Esophagus muscularis mucosa (tissue), 4 donors: ENCODE measurements at regions not wholly inside any gene's neighbourhood (a gene's known extent, or its start where the extent isn't known, plus 50 kb on each side); places are given as distances from the start of the nearest gene placed in this dataset.

ENCODE experiments used
- EP300 ChIP-seq: sonication (generic); formaldehyde crosslinking; IDR thresholded peaks from one replicate; pipeline ENCODE4 v1.6.1; 2017; ENCODE audit warnings: antibody characterized with exemption
- POLR2A ChIP-seq: fragments of 450-650 bp; IDR thresholded peaks from one replicate; pipeline ENCODE4 v1.6.1; 2017; ENCODE audit warnings: antibody characterized with exemption, moderate library complexity, mild to moderate bottlenecking, low read depth
- POLR2AphosphoS5 ChIP-seq, 2 donors: sonication (generic); formaldehyde crosslinking; IDR thresholded peaks; one replicate each; pipeline ENCODE4 v1.6.1; 2017; ENCODE audit warnings: antibody characterized with exemption in 2 of 2
- TF ChIP-seq, protein P1 (sequence below), 3 experiments: fragments of 200-600 bp in 2 of 3; fragments of 450-650 bp in 1 of 3; sonication (generic) in 2 of 3; IDR thresholded peaks; one replicate each; pipeline ENCODE4 v1.5.1; 2017 to 2019; ENCODE audit warnings: antibody characterized with exemption in 3 of 3, mild to moderate bottlenecking in 2 of 3, moderate library complexity in 1 of 3

- TF ChIP-seq POLR2AphosphoS5 (IDR thresholded peaks at IDR 0.05) (no peak), POLR2A (no peak), EP300 (no peak)
- TF ChIP-seq, protein P1, sequence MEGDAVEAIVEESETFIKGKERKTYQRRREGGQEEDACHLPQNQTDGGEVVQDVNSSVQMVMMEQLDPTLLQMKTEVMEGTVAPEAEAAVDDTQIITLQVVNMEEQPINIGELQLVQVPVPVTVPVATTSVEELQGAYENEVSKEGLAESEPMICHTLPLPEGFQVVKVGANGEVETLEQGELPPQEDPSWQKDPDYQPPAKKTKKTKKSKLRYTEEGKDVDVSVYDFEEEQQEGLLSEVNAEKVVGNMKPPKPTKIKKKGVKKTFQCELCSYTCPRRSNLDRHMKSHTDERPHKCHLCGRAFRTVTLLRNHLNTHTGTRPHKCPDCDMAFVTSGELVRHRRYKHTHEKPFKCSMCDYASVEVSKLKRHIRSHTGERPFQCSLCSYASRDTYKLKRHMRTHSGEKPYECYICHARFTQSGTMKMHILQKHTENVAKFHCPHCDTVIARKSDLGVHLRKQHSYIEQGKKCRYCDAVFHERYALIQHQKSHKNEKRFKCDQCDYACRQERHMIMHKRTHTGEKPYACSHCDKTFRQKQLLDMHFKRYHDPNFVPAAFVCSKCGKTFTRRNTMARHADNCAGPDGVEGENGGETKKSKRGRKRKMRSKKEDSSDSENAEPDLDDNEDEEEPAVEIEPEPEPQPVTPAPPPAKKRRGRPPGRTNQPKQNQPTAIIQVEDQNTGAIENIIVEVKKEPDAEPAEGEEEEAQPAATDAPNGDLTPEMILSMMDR (IDR thresholded peaks at IDR 0.05) = no peak
Measured at GRCh38 chr5:91670563-91670962, 287.4 kb upstream of the ARRDC3 start.
